ENCODE measurements at regions not wholly inside any gene's neighbourhood (a gene's known extent, or its start where the extent isn't known, plus 50 kb on each side); places are given as distances from the start of the nearest gene placed in this dataset.

DNA sequence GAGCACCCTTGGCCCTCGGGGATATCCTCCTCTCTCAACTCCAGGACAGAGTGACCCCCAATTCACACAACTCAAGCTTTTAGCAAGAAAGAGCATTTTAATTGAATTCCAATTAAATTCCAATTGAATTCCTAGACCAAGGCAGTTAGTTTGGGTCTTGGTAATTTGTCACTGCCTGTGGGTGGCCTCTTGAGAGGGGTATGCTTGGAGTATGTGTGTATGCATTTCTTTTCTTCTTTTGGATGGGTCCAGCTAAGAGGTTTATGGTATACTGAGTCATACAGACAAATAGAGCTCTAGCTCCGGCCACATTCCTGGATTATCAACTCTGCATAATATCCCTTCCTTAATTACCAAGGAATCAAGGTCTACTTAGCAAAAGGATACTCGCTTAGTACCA, 136.7 kb downstream of the PCTP start:
- TF ChIP-seq ETV6 (conservative IDR thresholded peaks at IDR 0.05 in 1 of 2, IDR thresholded peaks at IDR 0.05 in 1 of 2; ENCODE audit: borderline replicate concordance in 1 of 2, low read depth in 1 of 2) (no peak), NR2F1 (conservative IDR thresholded peaks at IDR 0.05) (no peak), HDGF (IDR thresholded peaks at IDR 0.05) (no peak), ZNF217 (IDR thresholded peaks at IDR 0.05) (no peak), RCOR1 (conservative IDR thresholded peaks at IDR 0.05; ENCODE audit: low read depth, low read length) (no peak), CHD4 (IDR thresholded peaks at IDR 0.05) (no peak), MYC (IDR thresholded peaks at IDR 0.05; ENCODE audit: insufficient read depth, insufficient read length, insufficient replicate concordance, low read length, severe bottlenecking) (no peak), DPF2 (IDR thresholded peaks at IDR 0.05) (no peak), SREBF2 (IDR thresholded peaks at IDR 0.05; ENCODE audit: low read length) (no peak), ESRRA (IDR thresholded peaks at IDR 0.05; ENCODE audit: low read length) (no peak), POLR2A (IDR thresholded peaks at IDR 0.05; ENCODE audit: low read depth, low read length) (no peak), MXI1 (IDR thresholded peaks at IDR 0.05; ENCODE audit: low read depth, low read length) (no peak)
- TF ChIP-seq, protein P1, sequence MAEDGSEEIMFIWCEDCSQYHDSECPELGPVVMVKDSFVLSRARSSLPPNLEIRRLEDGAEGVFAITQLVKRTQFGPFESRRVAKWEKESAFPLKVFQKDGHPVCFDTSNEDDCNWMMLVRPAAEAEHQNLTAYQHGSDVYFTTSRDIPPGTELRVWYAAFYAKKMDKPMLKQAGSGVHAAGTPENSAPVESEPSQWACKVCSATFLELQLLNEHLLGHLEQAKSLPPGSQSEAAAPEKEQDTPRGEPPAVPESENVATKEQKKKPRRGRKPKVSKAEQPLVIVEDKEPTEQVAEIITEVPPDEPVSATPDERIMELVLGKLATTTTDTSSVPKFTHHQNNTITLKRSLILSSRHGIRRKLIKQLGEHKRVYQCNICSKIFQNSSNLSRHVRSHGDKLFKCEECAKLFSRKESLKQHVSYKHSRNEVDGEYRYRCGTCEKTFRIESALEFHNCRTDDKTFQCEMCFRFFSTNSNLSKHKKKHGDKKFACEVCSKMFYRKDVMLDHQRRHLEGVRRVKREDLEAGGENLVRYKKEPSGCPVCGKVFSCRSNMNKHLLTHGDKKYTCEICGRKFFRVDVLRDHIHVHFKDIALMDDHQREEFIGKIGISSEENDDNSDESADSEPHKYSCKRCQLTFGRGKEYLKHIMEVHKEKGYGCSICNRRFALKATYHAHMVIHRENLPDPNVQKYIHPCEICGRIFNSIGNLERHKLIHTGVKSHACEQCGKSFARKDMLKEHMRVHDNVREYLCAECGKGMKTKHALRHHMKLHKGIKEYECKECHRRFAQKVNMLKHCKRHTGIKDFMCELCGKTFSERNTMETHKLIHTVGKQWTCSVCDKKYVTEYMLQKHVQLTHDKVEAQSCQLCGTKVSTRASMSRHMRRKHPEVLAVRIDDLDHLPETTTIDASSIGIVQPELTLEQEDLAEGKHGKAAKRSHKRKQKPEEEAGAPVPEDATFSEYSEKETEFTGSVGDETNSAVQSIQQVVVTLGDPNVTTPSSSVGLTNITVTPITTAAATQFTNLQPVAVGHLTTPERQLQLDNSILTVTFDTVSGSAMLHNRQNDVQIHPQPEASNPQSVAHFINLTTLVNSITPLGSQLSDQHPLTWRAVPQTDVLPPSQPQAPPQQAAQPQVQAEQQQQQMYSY (CRISPR knock-in tag; IDR thresholded peaks at IDR 0.05), result no peak
- TF ChIP-seq, protein P2, sequence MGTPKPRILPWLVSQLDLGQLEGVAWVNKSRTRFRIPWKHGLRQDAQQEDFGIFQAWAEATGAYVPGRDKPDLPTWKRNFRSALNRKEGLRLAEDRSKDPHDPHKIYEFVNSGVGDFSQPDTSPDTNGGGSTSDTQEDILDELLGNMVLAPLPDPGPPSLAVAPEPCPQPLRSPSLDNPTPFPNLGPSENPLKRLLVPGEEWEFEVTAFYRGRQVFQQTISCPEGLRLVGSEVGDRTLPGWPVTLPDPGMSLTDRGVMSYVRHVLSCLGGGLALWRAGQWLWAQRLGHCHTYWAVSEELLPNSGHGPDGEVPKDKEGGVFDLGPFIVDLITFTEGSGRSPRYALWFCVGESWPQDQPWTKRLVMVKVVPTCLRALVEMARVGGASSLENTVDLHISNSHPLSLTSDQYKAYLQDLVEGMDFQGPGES (IDR thresholded peaks at IDR 0.05), result no peak
- TF ChIP-seq, protein P3, sequence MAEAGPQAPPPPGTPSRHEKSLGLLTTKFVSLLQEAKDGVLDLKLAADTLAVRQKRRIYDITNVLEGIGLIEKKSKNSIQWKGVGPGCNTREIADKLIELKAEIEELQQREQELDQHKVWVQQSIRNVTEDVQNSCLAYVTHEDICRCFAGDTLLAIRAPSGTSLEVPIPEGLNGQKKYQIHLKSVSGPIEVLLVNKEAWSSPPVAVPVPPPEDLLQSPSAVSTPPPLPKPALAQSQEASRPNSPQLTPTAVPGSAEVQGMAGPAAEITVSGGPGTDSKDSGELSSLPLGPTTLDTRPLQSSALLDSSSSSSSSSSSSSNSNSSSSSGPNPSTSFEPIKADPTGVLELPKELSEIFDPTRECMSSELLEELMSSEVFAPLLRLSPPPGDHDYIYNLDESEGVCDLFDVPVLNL (IDR thresholded peaks at IDR 0.05; ENCODE audit: low read depth, low read length), result no peak
- ChIA-PET RAD21 (ENCODE audit: unreplicated experiment) (no interaction called here), CTCF (no interaction called here), SMC1A (ENCODE audit: uncharacterized antibody, unreplicated experiment) (no interaction called here), POLR2A (no interaction called here)
- H3K79me2 ChIP-seq (ENCODE audit: control insufficient read depth, insufficient read depth, low read length), result no peaks in the 10 kb centered on the region
- in situ Hi-C loops (cut with MboI) (no loop called here), intact Hi-C loops (cut with micrococcal nuclease; ENCODE audit: unreplicated experiment) (no loop called here)
- no peak overlapping the region for H3K4me2 ChIP-seq (ENCODE audit: control insufficient read depth, insufficient read depth)
- no peaks in the 10 kb centered on the region for H3K9me3 ChIP-seq (replicated peaks; ENCODE audit: control insufficient read depth, insufficient read depth, low read length)
- H3K4me1 ChIP-seq (ENCODE audit: control insufficient read depth, insufficient read depth, low read length), result no peaks in the 10 kb centered on the region
- H3K27me3 ChIP-seq (replicated peaks in 1 of 2; ENCODE audit: control insufficient read depth in 2 of 2, insufficient read depth in 2 of 2, low read length in 1 of 2), result no peaks in the 10 kb centered on the region
- DNase-seq (ENCODE audit: low read depth, low spot score) (no peak), FAIRE-seq (no peak), ATAC-seq (no peak)
- H3K4me3 ChIP-seq, result no peak overlapping the region
- WGBS (ENCODE audit: insufficient coverage, insufficient replicate concordance, low lambda C conversion rate, missing lambda C conversion rate), result 2% methylated on average over 3 of the region's 3 CpGs
- no peak overlapping the region for H3K9ac ChIP-seq (ENCODE audit: control insufficient read depth, insufficient read depth, low read length)
- no peaks in the 10 kb centered on the region for H3K36me3 ChIP-seq (ENCODE audit: control insufficient read depth in 2 of 2, insufficient read depth in 2 of 2, low read length in 1 of 2)
- BruUV-seq (replicated peaks), result no TSS peak
- no peaks in the 10 kb centered on the region for H4K20me1 ChIP-seq (ENCODE audit: control insufficient read depth, insufficient read depth)
- no peak overlapping the region for H2AFZ ChIP-seq (ENCODE audit: control insufficient read depth, low read depth, low read length)
- no peak overlapping the region for H3K27ac ChIP-seq (ENCODE audit: control insufficient read depth, insufficient read depth)
